Coronary artery (tissue), 2 donors: ENCODE measurements at regions not wholly inside any gene's neighbourhood (a gene's known extent, or its start where the extent isn't known, plus 50 kb on each side); places are given as distances from the start of the nearest gene placed in this dataset.
A peak's percentile ranks its signal among the peaks of the same experiment; 100 is the strongest.

Source experiments
- DNase-seq: peaks from one replicate; pipeline ENCODE4 v3.0.0-alpha.2; 2017; ENCODE audit warnings: low spot score
- H3K27ac ChIP-seq, 2 donors: fragments of 200-600 bp; sonication (generic); one replicate each; pipeline ENCODE4 v1.5.1; 2016 to 2019
- H3K4me3 ChIP-seq: fragments of 200-600 bp; sonication (generic); 2 replicates; pipeline ENCODE4 v1.5.1; 2016; ENCODE audit warnings: mild to moderate bottlenecking, moderate library complexity
- CTCF ChIP-seq: fragments of 200-600 bp; sonication (generic); IDR thresholded peaks from one replicate; pipeline ENCODE4 v1.5.1; 2019; ENCODE audit warnings: antibody characterized with exemption

GRCh38 chr1:226497276-226497833 is 51.2 kb upstream of the STUM start:
- no peak for TF ChIP-seq CTCF
- Histone ChIP-seq H3K27ac (no peak overlapping the region), H3K4me3 (no peak overlapping the region)
- DNase-seq = peak; percentile 41

- TF ChIP-seq CTCF = no peak
- no peak overlapping the region for H3K27ac ChIP-seq
- peak; percentile 67 for DNase-seq
- no peak overlapping the region for H3K4me3 ChIP-seq
Observed at GRCh38 chr1:226497991-226498639, 50.4 kb upstream of the STUM start.

- no peak overlapping the region for H3K4me3 ChIP-seq
- DNase-seq = peak; percentile 22
- H3K27ac ChIP-seq = no peak overlapping the region
- TF ChIP-seq CTCF = no peak
Observed at GRCh38 chr1:226498640-226499008, 49.9 kb upstream of the STUM start.
